Panc1 (cell line): ENCODE measurements at regions not wholly inside any gene's neighbourhood (a gene's known extent, or its start where the extent isn't known, plus 50 kb on each side); places are given as distances from the start of the nearest gene placed in this dataset.

ENCODE experiments used
- ATAC-seq: fragments of 200-7000 bp; cut with Tn5 transposase; 2 replicates; pipeline ENCODE4 v1.9.1; 2020; ENCODE audit warnings: mild to moderate bottlenecking, moderate library complexity
- BruUV-seq: library from RNA; stranded (reverse); fragments of 400-500 nt; replicated peaks from 2 replicates; lab custom pipeline; 2021; lab: Mats Ljungman, UMichigan
- CTCF ChIA-PET: fragments of 300-600 bp; sonication (Branson Sonifier 250); formaldehyde crosslinking; loops from one replicate; lab custom pipeline; 2022; ENCODE audit warnings: antibody characterized with exemption; lab: Charles Lee
- POLR2A ChIA-PET: fragments of 300-600 bp; sonication (Branson Sonifier 250); formaldehyde crosslinking; loops from one replicate; lab custom pipeline; 2022; ENCODE audit warnings: antibody characterized with exemption; lab: Charles Lee
- DNase-seq: peaks from one replicate; pipeline ENCODE4 v3.0.0-alpha.2; 2010; ENCODE audit warnings: low read depth, low spot score
- H3K27ac ChIP-seq: 2 replicates; pipeline ENCODE4 v1.5.1; 2011; ENCODE audit warnings: mild to moderate bottlenecking, low read length, inconsistent platforms
- H3K27me3 ChIP-seq: fragments of 200-500 bp; sonication (Bioruptor generic); 2 replicates; pipeline ENCODE4 v1.6.0; 2014; ENCODE audit warnings: low read length, inconsistent platforms; ENCODE audit not compliant: control insufficient read depth, insufficient read depth
- H3K36me3 ChIP-seq: fragments of 200-500 bp; sonication (Bioruptor generic); 2 replicates; pipeline ENCODE4 v1.5.1; 2014; ENCODE audit warnings: inconsistent platforms, mild to moderate bottlenecking, low read length, moderate library complexity; ENCODE audit not compliant: control insufficient read depth, insufficient read depth
- H3K4me1 ChIP-seq: 2 replicates; pipeline ENCODE4 v1.5.1; 2011; ENCODE audit warnings: inconsistent platforms, mild to moderate bottlenecking, low read length, moderate library complexity; ENCODE audit not compliant: control insufficient read depth, insufficient read depth
- H3K4me3 ChIP-seq, 2 experiments: 2 replicates each; pipeline ENCODE4 v1.5.1; 2011 to 2012; ENCODE audit warnings: low read depth in 2 of 2, low read length in 2 of 2, mild to moderate bottlenecking in 2 of 2, inconsistent platforms in 1 of 2, moderate library complexity in 1 of 2
- H3K9me3 ChIP-seq: fragments of 200-500 bp; sonication (Bioruptor generic); 2 replicates; pipeline ENCODE4 v1.5.1; 2014; ENCODE audit warnings: low read depth, mild to moderate bottlenecking, inconsistent platforms, low read length, moderate library complexity; ENCODE audit not compliant: control insufficient read depth, insufficient read depth
- CTCF ChIP-seq: fragments of 450-650 bp; IDR thresholded peaks from 2 replicates; pipeline ENCODE4 v1.5.1; 2017; ENCODE audit warnings: mild to moderate bottlenecking
- POLR2AphosphoS5 ChIP-seq: IDR thresholded peaks from 2 replicates; pipeline ENCODE4 v1.6.1; 2012; ENCODE audit warnings: mild to moderate bottlenecking, low read depth, low read length, moderate library complexity
- REST ChIP-seq, 2 experiments: IDR thresholded peaks; 2 replicates each; pipeline ENCODE4 v1.6.1; 2011 to 2012; ENCODE audit warnings: low read depth in 2 of 2, control low read depth in 1 of 2, low read length in 1 of 2, mild to moderate bottlenecking in 1 of 2, moderate library complexity in 1 of 2; ENCODE audit not compliant: insufficient read depth in 1 of 2
- SIN3A ChIP-seq: IDR thresholded peaks from 2 replicates; pipeline ENCODE4 v1.6.1; 2012; ENCODE audit warnings: low read depth, mild to moderate bottlenecking, low read length, moderate library complexity, borderline replicate concordance; ENCODE audit not compliant: insufficient read depth
- TCF7L2 ChIP-seq: IDR thresholded peaks from 2 replicates; pipeline ENCODE4 v1.6.1; 2011; ENCODE audit warnings: mild to moderate bottlenecking, low read depth, low read length, inconsistent platforms
- in situ Hi-C: cut with HindIII; loops from 2 replicates; pipeline ENCODE4 v1.10.0; 2016; ENCODE audit warnings: low sequenced_read_pairs, low pct_unique_long_range_greater_than_20kb
- intact Hi-C: fragments of 100-400 bp; cut with micrococcal nuclease; formaldehyde crosslinking; loops from one replicate; pipeline ENCODE4 v1.10.0; 2022; ENCODE audit not compliant: unreplicated experiment

- ChIA-PET CTCF (interaction anchor here (0.7 kb wide), 1 partner anchor 13 kb away, joined by 14 read pairs; no protein-coding TSS in a partner anchor), POLR2A (no interaction called here)
- Histone ChIP-seq H3K4me1 (no peaks in the 10 kb centered on the region), H3K36me3 (no peaks in the 10 kb centered on the region), H3K27me3 (no peaks in the 10 kb centered on the region), H3K9me3 (no peaks in the 10 kb centered on the region), H3K4me3 (no peak overlapping the region), H3K27ac (no peak overlapping the region)
- no peak for DNase-seq
- TF ChIP-seq POLR2AphosphoS5 (no peak), REST (IDR thresholded peaks at IDR 0.05; ENCODE audit: insufficient read depth in 1 of 2, low read depth in 2 of 2, low read length in 1 of 2) (no peak), CTCF (no peak), TCF7L2 (no peak), SIN3A (no peak)
- no peak for ATAC-seq
- BruUV-seq: no TSS peak
- intact Hi-C loops: no loop called here
- in situ Hi-C loops: no loop called here
These were observed 185.3 kb downstream of the FAM170A start for GRCh38 chr5:119814655-119815054.

- DNase-seq (no peak), ATAC-seq (no peak)
- H3K27me3 ChIP-seq: no peaks in the 10 kb centered on the region
- ChIA-PET POLR2A (interaction anchor here (0.6 kb wide), 1 partner anchor 504 kb away, joined by 4 read pairs; no protein-coding TSS in a partner anchor), CTCF (no interaction called here)
- H3K27ac ChIP-seq: no peak overlapping the region
- no peaks in the 10 kb centered on the region for H3K36me3 ChIP-seq
- intact Hi-C loops: no loop called here
- no peaks in the 10 kb centered on the region for H3K9me3 ChIP-seq
- H3K4me1 ChIP-seq: no peaks in the 10 kb centered on the region
- no peak for TF ChIP-seq POLR2AphosphoS5
- TF ChIP-seq CTCF: no peak
- no peak for TF ChIP-seq TCF7L2
- no peak for TF ChIP-seq SIN3A
- TF ChIP-seq REST (IDR thresholded peaks at IDR 0.05; ENCODE audit: insufficient read depth in 1 of 2, low read depth in 2 of 2, low read length in 1 of 2): no peak
- no peak overlapping the region for H3K4me3 ChIP-seq
- no TSS peak for BruUV-seq
- in situ Hi-C loops: no loop called here
These were observed 186.7 kb downstream of the FAM170A start for GRCh38 chr5:119816055-119816454.
